Fibroblast of villous mesenchyme (primary cell): ENCODE measurements at regions not wholly inside any gene's neighbourhood (a gene's known extent, or its start where the extent isn't known, plus 50 kb on each side); places are given as distances from the start of the nearest gene placed in this dataset.

ENCODE experiments used
- DNase-seq: peaks from one replicate; pipeline ENCODE4 v3.0.0-alpha.2; 2010; ENCODE audit warnings: low read depth
- H3K4me3 ChIP-seq: 2 replicates; pipeline ENCODE4 v1.5.1; 2011; ENCODE audit warnings: low read depth, mild to moderate bottlenecking, low read length
- CTCF ChIP-seq: IDR thresholded peaks from 2 replicates; pipeline ENCODE4 v1.5.1; 2012; ENCODE audit warnings: low read depth, mild to moderate bottlenecking, low read length; ENCODE audit not compliant: insufficient read depth

- no peak for DNase-seq
- no peak for TF ChIP-seq CTCF
- H3K4me3 ChIP-seq: no peak overlapping the region
Measured at GRCh38 chr14:84894254-84894653, 635.7 kb upstream of the FLRT2 start.

- no peak for DNase-seq
- no peak for TF ChIP-seq CTCF
- H3K4me3 ChIP-seq: no peak overlapping the region
Measured at GRCh38 chr14:84922370-84922769, 607.6 kb upstream of the FLRT2 start.

GRCh38 chr14:84926656-84927055 is 603.3 kb upstream of the FLRT2 start:
- no peak for TF ChIP-seq CTCF
- H3K4me3 ChIP-seq: no peak overlapping the region
- DNase-seq: no peak

GRCh38 chr14:84927096-84927827 is 602.7 kb upstream of the FLRT2 start:
- DNase-seq: no peak
- TF ChIP-seq CTCF: no peak
- no peak overlapping the region for H3K4me3 ChIP-seq

DNA sequence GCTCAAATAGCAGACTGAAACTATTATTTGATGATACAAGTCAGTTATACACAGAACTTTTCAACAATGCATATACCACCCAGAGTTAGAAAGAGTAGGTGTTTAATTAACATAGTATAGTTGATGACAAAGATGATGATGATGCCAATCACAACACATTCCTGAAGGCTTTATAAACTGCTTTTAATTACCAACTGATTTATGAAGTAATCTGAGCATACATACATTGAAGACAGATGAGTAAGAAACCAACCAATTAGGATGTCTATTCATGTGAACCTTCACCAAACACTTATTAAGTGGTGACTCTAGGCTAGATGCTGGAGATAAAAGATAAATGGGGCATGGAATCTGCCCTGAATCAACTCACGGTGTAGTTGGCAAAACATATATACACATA is 600.9 kb upstream of the FLRT2 start:
- DNase-seq: no peak
- no peak for TF ChIP-seq CTCF
- no peak overlapping the region for H3K4me3 ChIP-seq

GRCh38 chr14:84929834-84930233 is 600.1 kb upstream of the FLRT2 start:
- H3K4me3 ChIP-seq: no peak overlapping the region
- no peak for TF ChIP-seq CTCF
- no peak for DNase-seq

- no peak overlapping the region for H3K4me3 ChIP-seq
- DNase-seq: no peak
- TF ChIP-seq CTCF: no peak
Measured at GRCh38 chr14:84937016-84937415, 592.9 kb upstream of the FLRT2 start.
